ENCODE measurements at regions not wholly inside any gene's neighbourhood (a gene's known extent, or its start where the extent isn't known, plus 50 kb on each side); places are given as distances from the start of the nearest gene placed in this dataset.

DNA sequence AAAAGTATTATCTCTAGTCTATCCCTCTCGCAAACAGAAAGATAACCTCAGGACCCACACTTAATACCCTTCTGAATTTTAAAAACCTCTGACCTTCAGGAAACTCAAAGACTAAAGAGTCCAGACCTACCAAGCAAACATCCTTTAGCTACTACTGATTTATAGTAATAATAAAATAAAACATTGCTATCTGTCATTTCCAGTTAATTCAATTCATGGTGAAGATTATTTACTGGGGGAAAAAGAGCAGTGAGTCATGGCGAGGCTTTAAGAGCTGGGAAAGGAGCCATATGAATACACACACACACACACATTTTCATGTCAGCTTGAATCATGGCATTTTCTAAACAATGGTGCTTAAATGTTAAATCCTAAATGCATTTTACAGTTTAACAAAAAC lies 87.1 kb downstream of the FAM76B start:
- DNase-seq (ENCODE audit: low read depth) = no peak
- no peak overlapping the region for H3K4me3 ChIP-seq (ENCODE audit: low read depth, low read length)
- TF ChIP-seq, protein P1, sequence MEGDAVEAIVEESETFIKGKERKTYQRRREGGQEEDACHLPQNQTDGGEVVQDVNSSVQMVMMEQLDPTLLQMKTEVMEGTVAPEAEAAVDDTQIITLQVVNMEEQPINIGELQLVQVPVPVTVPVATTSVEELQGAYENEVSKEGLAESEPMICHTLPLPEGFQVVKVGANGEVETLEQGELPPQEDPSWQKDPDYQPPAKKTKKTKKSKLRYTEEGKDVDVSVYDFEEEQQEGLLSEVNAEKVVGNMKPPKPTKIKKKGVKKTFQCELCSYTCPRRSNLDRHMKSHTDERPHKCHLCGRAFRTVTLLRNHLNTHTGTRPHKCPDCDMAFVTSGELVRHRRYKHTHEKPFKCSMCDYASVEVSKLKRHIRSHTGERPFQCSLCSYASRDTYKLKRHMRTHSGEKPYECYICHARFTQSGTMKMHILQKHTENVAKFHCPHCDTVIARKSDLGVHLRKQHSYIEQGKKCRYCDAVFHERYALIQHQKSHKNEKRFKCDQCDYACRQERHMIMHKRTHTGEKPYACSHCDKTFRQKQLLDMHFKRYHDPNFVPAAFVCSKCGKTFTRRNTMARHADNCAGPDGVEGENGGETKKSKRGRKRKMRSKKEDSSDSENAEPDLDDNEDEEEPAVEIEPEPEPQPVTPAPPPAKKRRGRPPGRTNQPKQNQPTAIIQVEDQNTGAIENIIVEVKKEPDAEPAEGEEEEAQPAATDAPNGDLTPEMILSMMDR (conservative IDR thresholded peaks at IDR 0.05; ENCODE audit: low read depth, low read length) = no peak

DNA sequence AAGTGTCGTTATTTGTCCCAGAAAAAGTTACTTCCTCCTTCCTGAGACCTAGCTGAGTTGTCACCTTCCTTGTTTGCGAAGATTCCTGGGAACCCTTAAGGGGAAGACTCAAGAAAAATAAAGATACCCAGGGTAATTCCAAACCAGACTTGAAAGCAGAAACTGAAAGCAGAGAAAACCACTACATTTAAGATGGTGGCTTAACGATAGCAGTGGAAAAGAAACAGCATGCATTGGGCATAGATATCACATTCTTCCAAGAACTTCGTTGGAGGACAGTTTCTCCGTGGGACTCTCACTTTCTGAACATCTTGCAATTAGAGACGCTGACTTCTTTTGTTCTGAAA lies 89.1 kb downstream of the FAM76B start:
- TF ChIP-seq, protein P1 (conservative IDR thresholded peaks at IDR 0.05; ENCODE audit: low read depth, low read length) = no peak
- DNase-seq (ENCODE audit: low read depth) = no peak
- no peak overlapping the region for H3K4me3 ChIP-seq (ENCODE audit: low read depth, low read length)

DNA sequence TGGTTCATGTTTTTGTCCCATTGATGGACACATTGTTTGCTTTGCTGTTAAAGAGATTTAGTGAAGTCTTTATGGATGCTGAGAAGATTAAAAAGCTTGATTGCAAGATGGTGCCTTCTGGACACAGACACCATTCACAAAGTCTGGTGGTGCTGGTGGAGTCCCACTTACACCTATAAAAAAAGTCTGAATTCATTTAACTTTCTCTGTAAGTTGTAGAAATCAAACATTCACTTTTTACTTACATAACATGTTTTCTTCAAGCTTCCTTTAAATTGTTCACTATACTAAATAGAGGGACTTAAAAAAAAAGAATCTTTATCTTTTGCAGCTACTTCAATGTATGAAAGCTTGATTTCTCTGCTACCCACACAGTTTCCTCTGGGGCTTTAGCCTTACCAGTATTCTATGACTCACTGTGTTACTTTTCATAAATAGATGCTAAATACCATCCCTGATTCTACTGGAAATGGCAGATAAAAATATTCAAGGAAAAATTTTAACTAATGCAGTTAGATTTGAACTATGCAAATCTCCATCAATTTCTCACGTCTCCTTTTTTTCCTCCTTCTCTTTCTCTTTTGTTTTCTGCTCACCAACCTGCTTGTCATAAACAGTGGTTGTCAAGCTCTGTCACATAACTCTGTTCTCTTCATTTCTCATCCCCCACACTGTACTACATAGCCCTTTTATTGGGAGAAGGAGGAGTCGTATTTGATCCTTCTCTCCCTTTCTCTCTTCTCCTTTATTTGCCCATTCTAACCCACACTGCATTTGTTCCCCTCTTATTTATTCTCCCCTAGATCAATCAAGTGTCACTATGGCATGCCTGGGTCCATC lies 89.7 kb downstream of the FAM76B start:
- TF ChIP-seq, protein P1 (conservative IDR thresholded peaks at IDR 0.05; ENCODE audit: low read depth, low read length) = no peak
- H3K4me3 ChIP-seq (ENCODE audit: low read depth, low read length) = no peak overlapping the region
- no peak for DNase-seq (ENCODE audit: low read depth)

DNA sequence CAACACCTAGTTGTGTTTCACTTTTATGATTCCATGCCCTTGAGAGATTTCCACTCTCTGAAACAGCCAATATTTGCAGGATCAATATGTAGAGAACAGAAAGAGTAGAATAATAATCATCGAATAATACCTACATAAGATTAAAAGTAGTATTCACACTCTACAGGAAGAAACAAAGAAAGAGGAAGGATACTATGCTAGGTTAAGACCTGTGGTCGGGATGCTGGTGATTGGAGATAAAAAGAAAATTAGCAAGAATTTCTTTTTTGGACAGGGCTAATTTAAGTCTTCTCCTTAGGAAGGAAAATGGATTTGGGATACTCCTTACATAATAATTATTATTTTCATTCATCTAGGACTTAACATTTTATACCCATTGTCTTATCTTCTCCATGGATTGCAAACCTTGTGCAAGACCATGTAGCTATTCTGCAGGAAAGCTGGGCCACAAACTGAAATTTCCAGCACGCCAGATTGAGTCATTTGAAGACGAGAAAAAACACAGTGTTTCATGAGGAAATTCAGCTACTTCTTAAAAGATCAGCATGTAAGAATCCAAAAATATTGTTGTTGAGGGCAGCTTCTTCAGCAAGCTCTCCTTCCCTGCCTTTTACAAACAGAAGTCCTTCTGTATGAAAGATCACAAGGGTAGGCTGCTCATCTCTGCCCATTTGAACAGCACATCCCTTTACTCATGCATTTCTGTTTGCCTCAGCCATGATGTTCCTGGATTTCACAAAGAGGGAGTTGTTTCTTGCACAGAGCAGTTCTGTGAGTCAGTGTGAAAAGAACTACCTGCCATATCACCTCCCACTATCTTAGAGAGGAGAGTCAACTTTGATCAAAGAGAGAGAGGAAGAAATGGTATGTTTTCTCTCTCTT lies 90.7 kb downstream of the FAM76B start:
- no peak for DNase-seq (ENCODE audit: low read depth)
- no peak overlapping the region for H3K4me3 ChIP-seq (ENCODE audit: low read depth, low read length)
- TF ChIP-seq, protein P1 (conservative IDR thresholded peaks at IDR 0.05; ENCODE audit: low read depth, low read length) = no peak

DNA sequence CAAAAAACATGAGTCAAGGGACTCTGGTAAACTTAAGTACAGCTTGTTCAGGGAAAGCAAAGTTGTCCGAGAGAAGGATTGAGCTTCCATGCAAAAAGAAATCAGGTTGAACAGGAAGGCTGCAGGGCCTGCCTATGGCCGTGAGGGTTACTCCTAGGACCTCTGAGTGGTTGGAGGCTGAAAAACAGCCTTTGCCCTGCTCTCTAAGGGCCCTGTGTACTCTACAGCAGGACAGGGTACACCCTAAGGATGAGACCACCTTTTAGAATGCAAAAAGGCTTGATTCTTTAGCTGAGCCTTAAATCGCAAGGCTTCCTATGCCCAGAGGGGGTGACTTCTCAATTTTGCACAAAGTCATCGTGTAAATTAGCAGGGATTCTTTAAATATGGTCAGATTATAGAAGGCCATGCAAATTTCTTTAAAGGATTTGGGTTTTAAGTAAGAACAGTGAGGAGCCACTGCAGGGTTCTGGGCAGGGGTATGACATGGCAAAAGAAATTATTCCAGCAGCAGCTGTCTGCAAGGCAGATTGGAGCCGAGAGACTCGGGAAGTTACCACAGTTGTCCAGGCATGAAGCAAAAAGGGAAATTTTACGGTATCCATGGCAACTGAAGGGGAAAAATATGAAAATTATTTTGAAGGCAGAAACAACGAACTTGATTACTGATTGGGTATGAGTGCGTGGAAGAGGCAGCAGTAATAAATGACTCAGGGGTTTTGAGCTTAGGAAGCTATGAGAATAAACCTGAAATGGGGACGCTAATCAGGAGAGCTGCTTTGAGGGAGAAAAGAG lies 91.8 kb downstream of the FAM76B start:
- DNase-seq (ENCODE audit: low read depth) = no peak
- no peak overlapping the region for H3K4me3 ChIP-seq (ENCODE audit: low read depth, low read length)
- TF ChIP-seq, protein P1 (conservative IDR thresholded peaks at IDR 0.05; ENCODE audit: low read depth, low read length) = no peak

DNA sequence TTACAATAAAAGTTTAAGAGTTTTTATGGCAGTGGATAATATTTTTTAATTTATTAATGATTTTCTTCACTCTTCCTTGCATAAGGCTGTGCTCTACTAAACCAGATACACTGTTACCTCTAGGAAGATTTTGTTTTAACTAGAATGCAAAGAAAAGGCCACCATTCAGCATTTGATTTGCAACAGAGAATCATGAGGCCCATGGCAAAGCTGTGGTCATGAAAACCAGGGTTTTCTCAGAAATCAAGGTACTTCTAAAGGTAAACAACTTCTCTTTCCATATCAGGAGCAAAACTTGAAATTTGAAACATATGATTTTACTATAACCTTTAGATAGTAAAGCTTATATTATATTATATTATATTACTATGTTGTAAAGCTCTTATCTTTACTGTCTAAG lies 94.4 kb downstream of the FAM76B start:
- TF ChIP-seq, protein P1 (conservative IDR thresholded peaks at IDR 0.05; ENCODE audit: low read depth, low read length) = no peak
- H3K4me3 ChIP-seq (ENCODE audit: low read depth, low read length) = no peak overlapping the region
- no peak for DNase-seq (ENCODE audit: low read depth)

All from epithelial cell of proximal tubule (primary cell).